ENCODE measurements at regions not wholly inside any gene's neighbourhood (a gene's known extent, or its start where the extent isn't known, plus 50 kb on each side); places are given as distances from the start of the nearest gene placed in this dataset.
A peak's percentile ranks its signal among the peaks of the same experiment; 100 is the strongest.

DNA sequence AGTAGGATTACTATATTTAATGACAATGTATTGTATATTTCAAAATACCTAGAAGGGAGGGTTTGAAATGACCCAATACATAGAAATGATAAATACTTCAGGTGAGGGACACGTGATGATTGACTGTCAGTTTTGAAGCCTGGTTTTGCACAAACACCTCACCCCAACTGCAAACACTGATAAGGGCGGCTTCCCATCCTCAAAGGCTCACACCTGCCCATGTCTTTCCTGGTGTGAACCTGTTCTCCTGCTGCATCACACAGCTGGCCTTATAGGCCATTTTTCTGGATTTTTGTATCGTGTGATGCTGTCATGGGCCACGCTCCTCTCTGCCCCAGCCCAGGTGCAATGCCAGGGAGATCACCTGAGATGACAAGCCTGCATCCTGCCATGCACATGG, 166.5 kb upstream of the NCK2 start:
- no peaks in the 10 kb centered on the region for H3K36me3 ChIP-seq (ENCODE audit: insufficient read depth, low read length, poor library complexity, severe bottlenecking)
- no peaks in the 10 kb centered on the region for H3K9me3 ChIP-seq (ENCODE audit: low read depth, low read length, poor library complexity, severe bottlenecking)
- H3K27me3 ChIP-seq (replicated peaks; ENCODE audit: insufficient read depth, low read depth, low read length, poor library complexity) = peaks cover 15% of the 10 kb centered on the region
- TF ChIP-seq EZH2 (IDR thresholded peaks at IDR 0.05; ENCODE audit: borderline replicate concordance, low read depth, low read length, poor library complexity, severe bottlenecking) = no peak
- TF ChIP-seq, protein P1, sequence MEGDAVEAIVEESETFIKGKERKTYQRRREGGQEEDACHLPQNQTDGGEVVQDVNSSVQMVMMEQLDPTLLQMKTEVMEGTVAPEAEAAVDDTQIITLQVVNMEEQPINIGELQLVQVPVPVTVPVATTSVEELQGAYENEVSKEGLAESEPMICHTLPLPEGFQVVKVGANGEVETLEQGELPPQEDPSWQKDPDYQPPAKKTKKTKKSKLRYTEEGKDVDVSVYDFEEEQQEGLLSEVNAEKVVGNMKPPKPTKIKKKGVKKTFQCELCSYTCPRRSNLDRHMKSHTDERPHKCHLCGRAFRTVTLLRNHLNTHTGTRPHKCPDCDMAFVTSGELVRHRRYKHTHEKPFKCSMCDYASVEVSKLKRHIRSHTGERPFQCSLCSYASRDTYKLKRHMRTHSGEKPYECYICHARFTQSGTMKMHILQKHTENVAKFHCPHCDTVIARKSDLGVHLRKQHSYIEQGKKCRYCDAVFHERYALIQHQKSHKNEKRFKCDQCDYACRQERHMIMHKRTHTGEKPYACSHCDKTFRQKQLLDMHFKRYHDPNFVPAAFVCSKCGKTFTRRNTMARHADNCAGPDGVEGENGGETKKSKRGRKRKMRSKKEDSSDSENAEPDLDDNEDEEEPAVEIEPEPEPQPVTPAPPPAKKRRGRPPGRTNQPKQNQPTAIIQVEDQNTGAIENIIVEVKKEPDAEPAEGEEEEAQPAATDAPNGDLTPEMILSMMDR (conservative IDR thresholded peaks at IDR 0.05; ENCODE audit: low read depth, low read length) = no peak
- ChIA-PET POLR2A (ENCODE audit: low non-redundant PET) (no interaction called here), CTCF (no interaction called here)
- H3K27ac ChIP-seq (ENCODE audit: low read depth, low read length, poor library complexity, severe bottlenecking) = no peak overlapping the region
- DNase-seq (ENCODE audit: low spot score) = no peak
- no TSS peak for BruUV-seq (replicated peaks)
- intact Hi-C loops (cut with micrococcal nuclease; ENCODE audit: unreplicated experiment) = no loop called here
- no peaks in the 10 kb centered on the region for H3K4me1 ChIP-seq (ENCODE audit: insufficient read depth, low read length, poor library complexity, severe bottlenecking)
- H3K4me3 ChIP-seq (ENCODE audit: low read depth, low read length, poor library complexity, severe bottlenecking) = no peak overlapping the region

- intact Hi-C loops (cut with micrococcal nuclease; ENCODE audit: unreplicated experiment) = no loop called here
- Histone ChIP-seq H3K27me3 (replicated peaks; ENCODE audit: insufficient read depth, low read depth, low read length, poor library complexity) (peaks cover 12% of the 10 kb centered on the region), H3K4me1 (ENCODE audit: insufficient read depth, low read length, poor library complexity, severe bottlenecking) (no peaks in the 10 kb centered on the region), H3K27ac (ENCODE audit: low read depth, low read length, poor library complexity, severe bottlenecking) (no peak overlapping the region), H3K4me3 (ENCODE audit: low read depth, low read length, poor library complexity, severe bottlenecking) (no peak overlapping the region), H3K9me3 (ENCODE audit: low read depth, low read length, poor library complexity, severe bottlenecking) (no peaks in the 10 kb centered on the region), H3K36me3 (ENCODE audit: insufficient read depth, low read length, poor library complexity, severe bottlenecking) (no peaks in the 10 kb centered on the region)
- ChIA-PET POLR2A (ENCODE audit: low non-redundant PET) (no interaction called here), CTCF (no interaction called here)
- TF ChIP-seq EZH2 (IDR thresholded peaks at IDR 0.05; ENCODE audit: borderline replicate concordance, low read depth, low read length, poor library complexity, severe bottlenecking) = no peak
- TF ChIP-seq, protein P1 (conservative IDR thresholded peaks at IDR 0.05; ENCODE audit: low read depth, low read length) = no peak
- BruUV-seq (replicated peaks) = no TSS peak
- no peak for DNase-seq (ENCODE audit: low spot score)
Measured at GRCh38 chr2:105577762-105578161, 166.9 kb upstream of the NCK2 start.

DNA sequence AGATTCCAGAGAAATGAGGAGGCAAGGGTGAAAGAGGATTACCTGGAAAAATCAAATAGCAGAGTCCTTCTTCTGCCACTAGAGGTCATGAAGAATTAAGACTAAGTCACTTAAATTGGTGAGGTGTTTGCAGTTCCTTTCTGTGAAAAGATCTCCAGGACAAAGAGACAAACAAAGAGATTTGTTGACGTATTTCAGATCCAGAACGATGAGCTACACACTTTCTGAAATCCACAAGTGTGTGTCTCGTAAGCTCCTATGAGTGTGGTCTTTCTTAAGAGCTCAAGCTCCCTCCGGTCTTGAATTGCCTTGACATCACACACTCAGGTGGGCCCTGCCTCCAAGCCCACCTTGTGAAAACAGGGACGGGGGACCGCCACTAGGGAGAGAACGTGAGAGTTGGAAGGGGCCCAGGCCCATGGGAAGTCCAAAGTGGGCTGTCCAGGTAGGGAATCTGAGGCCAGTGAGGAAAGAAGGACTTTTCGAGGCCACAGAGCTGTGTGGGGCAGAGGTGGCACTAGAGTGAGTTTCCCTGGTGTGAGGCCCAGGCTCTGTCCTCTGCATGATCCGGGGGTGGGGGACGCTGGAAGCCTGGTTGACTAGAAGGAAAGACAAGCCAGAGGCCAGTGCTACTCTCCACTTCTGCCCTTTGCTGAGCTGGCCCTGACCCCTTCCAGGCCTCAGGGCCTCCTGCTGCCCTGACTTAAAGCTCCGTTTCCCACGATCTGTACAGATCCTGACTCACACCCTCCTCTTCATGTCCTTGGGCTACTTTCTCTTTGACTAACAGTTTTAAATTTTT, 168.1 kb upstream of the NCK2 start:
- DNase-seq (ENCODE audit: low spot score) = peak; percentile 18
- ChIA-PET CTCF (no interaction called here), POLR2A (ENCODE audit: low non-redundant PET) (no interaction called here)
- no TSS peak for BruUV-seq (replicated peaks)
- intact Hi-C loops (cut with micrococcal nuclease; ENCODE audit: unreplicated experiment) = no loop called here
- Histone ChIP-seq H3K36me3 (ENCODE audit: insufficient read depth, low read length, poor library complexity, severe bottlenecking) (no peaks in the 10 kb centered on the region), H3K4me3 (ENCODE audit: low read depth, low read length, poor library complexity, severe bottlenecking) (no peak overlapping the region), H3K27ac (ENCODE audit: low read depth, low read length, poor library complexity, severe bottlenecking) (no peak overlapping the region), H3K27me3 (replicated peaks; ENCODE audit: insufficient read depth, low read depth, low read length, poor library complexity) (peaks cover 2% of the 10 kb centered on the region), H3K4me1 (ENCODE audit: insufficient read depth, low read length, poor library complexity, severe bottlenecking) (no peaks in the 10 kb centered on the region), H3K9me3 (ENCODE audit: low read depth, low read length, poor library complexity, severe bottlenecking) (no peaks in the 10 kb centered on the region)
- TF ChIP-seq, protein P1 (conservative IDR thresholded peaks at IDR 0.05; ENCODE audit: low read depth, low read length) = peak; percentile 47
- TF ChIP-seq EZH2 (IDR thresholded peaks at IDR 0.05; ENCODE audit: borderline replicate concordance, low read depth, low read length, poor library complexity, severe bottlenecking) = no peak
